MCF 10A (cell line): ENCODE measurements at regions not wholly inside any gene's neighbourhood (a gene's known extent, or its start where the extent isn't known, plus 50 kb on each side); places are given as distances from the start of the nearest gene placed in this dataset.

ENCODE experiments used
- BruUV-seq: library from RNA; stranded (reverse); fragments of 400-500 nt; replicated peaks from 2 replicates; lab custom pipeline; 2021; lab: Mats Ljungman, UMichigan
- CTCF ChIA-PET: fragments of 300-600 bp; sonication (Branson Sonifier 250); formaldehyde crosslinking; extraction: SDS; loops from one replicate; lab custom pipeline; 2021; ENCODE audit warnings: antibody characterized with exemption, inconsistent platforms; lab: Yijun Ruan, JAX
- POLR2A ChIA-PET: fragments of 300-600, 350-650 bp; sonication (Branson Sonifier 250); formaldehyde crosslinking; extraction: SDS; loops from one replicate; lab custom pipeline; 2020; ENCODE audit warnings: antibody characterized with exemption, inconsistent platforms; lab: Yijun Ruan, JAX
- DNase-seq: peaks from one replicate; pipeline ENCODE4 v3.0.0-alpha.2; 2018; ENCODE audit not compliant: unreplicated experiment
- H3K27ac Mint-ChIP-seq: one replicate; pipeline ENCODE4 v1.8.0; 2022; ENCODE audit warnings: mild to moderate bottlenecking, low read depth, mixed read lengths; ENCODE audit not compliant: unreplicated experiment
- H3K27me3 Mint-ChIP-seq: one replicate; pipeline ENCODE4 v1.8.0; 2022; ENCODE audit warnings: mixed read lengths; ENCODE audit not compliant: insufficient read depth, unreplicated experiment
- H3K36me3 Mint-ChIP-seq: one replicate; pipeline ENCODE4 v1.8.0; 2022; ENCODE audit warnings: mild to moderate bottlenecking, moderate library complexity, mixed read lengths; ENCODE audit not compliant: insufficient read depth, unreplicated experiment
- H3K4me1 Mint-ChIP-seq: one replicate; pipeline ENCODE4 v1.8.0; 2022; ENCODE audit warnings: mixed read lengths; ENCODE audit not compliant: insufficient read depth, unreplicated experiment
- H3K4me3 Mint-ChIP-seq: one replicate; pipeline ENCODE4 v1.8.0; 2022; ENCODE audit warnings: mild to moderate bottlenecking, moderate library complexity, mixed read lengths; ENCODE audit not compliant: unreplicated experiment
- H3K9me3 Mint-ChIP-seq: one replicate; pipeline ENCODE4 v1.8.0; 2022; ENCODE audit warnings: mixed read lengths; ENCODE audit not compliant: unreplicated experiment
- intact Hi-C: fragments of 100-400 bp; cut with micrococcal nuclease; formaldehyde crosslinking; loops from 2 replicates; pipeline ENCODE4 v1.14.1; 2022
- TF ChIP-seq, protein P1 (sequence below): fragments of 200-600 bp; IDR thresholded peaks from one replicate; pipeline ENCODE4 v1.8.0; 2022; ENCODE audit warnings: antibody characterized with exemption, mild to moderate bottlenecking; ENCODE audit not compliant: unreplicated experiment

DNA sequence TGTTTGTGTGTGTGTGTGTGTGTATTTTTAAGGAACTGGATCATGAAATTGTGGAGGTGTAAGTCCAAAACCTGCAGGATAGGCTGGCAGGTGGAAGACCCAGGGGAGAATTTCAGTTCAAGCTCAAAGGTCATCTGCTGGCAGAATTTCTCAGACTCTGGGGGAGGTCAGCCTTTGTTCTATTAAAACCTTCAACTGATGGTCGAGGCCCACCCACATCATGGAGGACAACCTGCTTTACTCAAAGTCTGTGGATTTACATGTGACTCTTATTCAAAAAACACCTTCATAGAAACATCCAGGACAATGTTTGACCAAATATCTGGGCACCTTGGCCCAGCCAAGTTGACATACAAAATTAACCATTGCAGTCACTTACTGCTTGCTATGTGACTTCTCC is 157.2 kb downstream of the EDEM1 start:
- intact Hi-C loops: no loop called here
- no TSS peak for BruUV-seq
- Mint-ChIP-seq H3K27ac (no peak overlapping the region), H3K9me3 (peaks cover 6% of the 10 kb centered on the region), H3K4me1 (no peaks in the 10 kb centered on the region), H3K36me3 (no peaks in the 10 kb centered on the region), H3K27me3 (no peaks in the 10 kb centered on the region), H3K4me3 (no peak overlapping the region)
- TF ChIP-seq, protein P1, sequence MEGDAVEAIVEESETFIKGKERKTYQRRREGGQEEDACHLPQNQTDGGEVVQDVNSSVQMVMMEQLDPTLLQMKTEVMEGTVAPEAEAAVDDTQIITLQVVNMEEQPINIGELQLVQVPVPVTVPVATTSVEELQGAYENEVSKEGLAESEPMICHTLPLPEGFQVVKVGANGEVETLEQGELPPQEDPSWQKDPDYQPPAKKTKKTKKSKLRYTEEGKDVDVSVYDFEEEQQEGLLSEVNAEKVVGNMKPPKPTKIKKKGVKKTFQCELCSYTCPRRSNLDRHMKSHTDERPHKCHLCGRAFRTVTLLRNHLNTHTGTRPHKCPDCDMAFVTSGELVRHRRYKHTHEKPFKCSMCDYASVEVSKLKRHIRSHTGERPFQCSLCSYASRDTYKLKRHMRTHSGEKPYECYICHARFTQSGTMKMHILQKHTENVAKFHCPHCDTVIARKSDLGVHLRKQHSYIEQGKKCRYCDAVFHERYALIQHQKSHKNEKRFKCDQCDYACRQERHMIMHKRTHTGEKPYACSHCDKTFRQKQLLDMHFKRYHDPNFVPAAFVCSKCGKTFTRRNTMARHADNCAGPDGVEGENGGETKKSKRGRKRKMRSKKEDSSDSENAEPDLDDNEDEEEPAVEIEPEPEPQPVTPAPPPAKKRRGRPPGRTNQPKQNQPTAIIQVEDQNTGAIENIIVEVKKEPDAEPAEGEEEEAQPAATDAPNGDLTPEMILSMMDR: no peak
- CTCF ChIA-PET: no interaction called here
- no peak for DNase-seq
- POLR2A ChIA-PET: no interaction called here

DNA sequence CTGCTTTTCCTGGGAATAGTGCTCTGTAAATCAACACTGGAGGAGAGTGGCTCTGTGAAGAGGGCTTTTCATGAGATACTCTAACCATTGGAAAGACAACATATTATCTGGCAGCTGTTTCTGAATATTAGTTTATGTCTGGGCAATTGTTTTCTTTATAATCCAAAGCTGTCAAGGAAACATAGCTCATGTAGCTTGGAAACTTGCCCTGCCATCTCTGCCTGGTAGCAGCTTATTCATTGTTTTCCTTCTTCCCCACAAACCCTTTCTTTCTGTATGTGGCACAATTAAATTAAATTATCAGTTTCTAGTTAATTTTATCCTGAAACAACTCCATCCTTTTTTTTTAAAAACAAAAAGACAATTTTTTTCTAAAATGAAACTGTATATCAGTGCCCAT is 160.0 kb downstream of the EDEM1 start:
- ChIA-PET POLR2A (no interaction called here), CTCF (no interaction called here)
- Mint-ChIP-seq H3K27ac (no peak overlapping the region), H3K4me1 (no peaks in the 10 kb centered on the region), H3K4me3 (no peak overlapping the region), H3K27me3 (no peaks in the 10 kb centered on the region), H3K9me3 (peaks cover 7% of the 10 kb centered on the region), H3K36me3 (no peaks in the 10 kb centered on the region)
- intact Hi-C loops: no loop called here
- DNase-seq: no peak
- BruUV-seq: no TSS peak
- TF ChIP-seq, protein P1: no peak

DNA sequence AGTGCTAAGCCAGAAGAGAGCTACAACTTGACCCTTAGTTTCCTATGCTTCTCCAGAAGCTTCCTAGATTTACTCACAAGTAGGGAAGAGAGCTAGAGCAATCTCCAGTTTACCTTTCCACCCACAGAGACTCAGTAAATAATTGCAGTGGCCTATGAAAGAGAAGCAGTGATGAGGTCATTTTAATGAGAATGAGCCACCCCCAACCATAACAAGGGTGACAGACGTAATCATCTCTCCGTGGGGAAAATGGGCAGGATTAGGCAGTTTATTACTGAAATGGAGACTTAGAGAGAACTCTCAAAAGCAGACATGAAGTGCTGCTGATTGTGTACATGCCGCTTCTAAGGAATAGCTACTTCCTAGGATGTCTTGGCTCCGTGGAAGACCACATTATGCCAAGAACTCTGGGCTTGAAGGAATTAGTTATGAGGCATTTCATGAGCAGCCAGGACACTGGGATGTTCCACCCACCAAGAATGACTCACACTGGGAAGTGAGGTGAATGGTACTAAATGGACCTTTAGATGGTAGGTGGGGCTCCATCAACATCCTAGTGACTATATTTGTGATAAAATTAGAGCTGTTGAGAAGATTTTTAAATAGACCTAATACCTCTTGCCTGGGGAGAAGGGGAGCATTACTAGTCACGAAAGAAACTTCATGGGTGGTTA is 160.9 kb downstream of the EDEM1 start:
- intact Hi-C loops: no loop called here
- POLR2A ChIA-PET: interaction anchor here (0.6 kb wide), 1 partner anchor 1626 kb away, joined by 5 read pairs; no protein-coding TSS in a partner anchor

DNA sequence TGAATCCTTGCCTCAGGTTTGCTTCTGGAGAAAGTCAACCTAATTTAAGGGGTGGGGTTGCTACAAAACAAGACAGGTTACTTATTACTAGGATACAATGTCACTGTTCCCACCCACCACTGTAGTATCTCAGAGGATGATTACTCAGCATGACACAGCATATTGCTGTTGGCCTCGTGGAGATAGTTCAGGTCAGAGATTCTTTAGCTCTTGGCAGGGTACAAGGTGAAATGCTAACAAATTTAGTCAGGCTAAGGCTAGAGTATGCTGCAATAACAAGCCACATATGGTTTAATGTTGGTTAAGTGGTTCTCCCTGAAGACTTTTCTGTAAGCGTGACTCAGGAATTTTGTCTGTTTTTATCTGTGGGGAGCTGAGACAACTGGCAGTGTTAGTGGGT is 161.8 kb downstream of the EDEM1 start:
- intact Hi-C loops: no loop called here
- peaks cover 7% of the 10 kb centered on the region for H3K9me3 Mint-ChIP-seq
- no peaks in the 10 kb centered on the region for H3K36me3 Mint-ChIP-seq
- no peaks in the 10 kb centered on the region for H3K4me1 Mint-ChIP-seq
- no peak overlapping the region for H3K27ac Mint-ChIP-seq
- BruUV-seq: no TSS peak
- TF ChIP-seq, protein P1: no peak
- H3K27me3 Mint-ChIP-seq: no peaks in the 10 kb centered on the region
- DNase-seq: no peak
- no peak overlapping the region for H3K4me3 Mint-ChIP-seq
- ChIA-PET POLR2A (no interaction called here), CTCF (interaction anchor here (0.7 to 1.5 kb wide), 2 partner anchors 14 to 225 kb away, joined by 3 to 5 read pairs; no protein-coding TSS in a partner anchor)

More for the DNA sequence above, 160.9 kb downstream of the EDEM1 start:
- Mint-ChIP-seq H3K27me3 (no peaks in the 10 kb centered on the region), H3K4me1 (no peaks in the 10 kb centered on the region), H3K9me3 (peaks cover 7% of the 10 kb centered on the region), H3K4me3 (no peak overlapping the region), H3K27ac (no peak overlapping the region), H3K36me3 (no peaks in the 10 kb centered on the region)
- CTCF ChIA-PET: interaction anchor here (0.6 kb wide), 2 partner anchors 11 to 79 kb away, joined by 3 read pairs; no protein-coding TSS in a partner anchor
- BruUV-seq: no TSS peak
- TF ChIP-seq, protein P1: no peak
- no peak for DNase-seq
